Liver (tissue), 8 donors: ENCODE measurements at regions not wholly inside any gene's neighbourhood (a gene's known extent, or its start where the extent isn't known, plus 50 kb on each side); places are given as distances from the start of the nearest gene placed in this dataset.

Source experiments
- DNase-seq: peaks from one replicate; pipeline ENCODE4 v3.0.0-alpha.2; 2017; ENCODE audit warnings: low spot score
- H3K27ac ChIP-seq, 2 donors: one replicate each; pipeline ENCODE4 v1.7.0; 2013; ENCODE audit warnings: inconsistent platforms in 2 of 2, low read length in 2 of 2, control low read depth in 1 of 2, low read depth in 1 of 2, mild to moderate bottlenecking in 1 of 2
- H3K27me3 ChIP-seq, 4 donors: one replicate each; pipeline versions ENCODE4 v1.6.1 to v1.7.0; 2013; ENCODE audit warnings: low read length in 3 of 4, inconsistent platforms in 1 of 4, mild to moderate bottlenecking in 1 of 4, moderate library complexity in 1 of 4; ENCODE audit not compliant: control insufficient read depth in 4 of 4, insufficient read depth in 4 of 4
- H3K36me3 ChIP-seq, 4 donors: one replicate each; pipeline versions ENCODE4 v1.6.1 to v1.7.0; 2013; ENCODE audit warnings: low read length in 3 of 4, mild to moderate bottlenecking in 3 of 4, low read depth in 1 of 4, moderate library complexity in 1 of 4; ENCODE audit not compliant: control insufficient read depth in 4 of 4, insufficient read depth in 3 of 4
- H3K4me1 ChIP-seq, 4 donors: one replicate each; pipeline versions ENCODE4 v1.6.1 to v1.7.0; 2013; ENCODE audit warnings: low read length in 3 of 4, mild to moderate bottlenecking in 3 of 4, moderate library complexity in 1 of 4; ENCODE audit not compliant: control insufficient read depth in 4 of 4, insufficient read depth in 4 of 4
- H3K4me3 ChIP-seq, 3 donors: one replicate each; pipeline versions ENCODE4 v1.6.1 to v1.7.0; 2013; ENCODE audit warnings: low read length in 3 of 3, control low read depth in 1 of 3, low read depth in 1 of 3, mild to moderate bottlenecking in 1 of 3
- H3K9ac ChIP-seq, 2 donors: one replicate each; pipeline ENCODE4 v1.7.0; 2013; ENCODE audit warnings: low read length in 2 of 2, mild to moderate bottlenecking in 2 of 2, moderate library complexity in 2 of 2, control low read depth in 1 of 2, low read depth in 1 of 2
- H3K9me3 ChIP-seq, 4 donors: one replicate each; pipeline versions ENCODE4 v1.6.1 to v1.7.0; 2013; ENCODE audit warnings: low read length in 3 of 4; ENCODE audit not compliant: control insufficient read depth in 4 of 4
- ATF3 ChIP-seq: IDR thresholded peaks from 2 replicates; pipeline ENCODE4 v1.6.1; 2016; ENCODE audit warnings: antibody characterized with exemption
- CTCF ChIP-seq: fragments of 150-350 bp; IDR thresholded peaks from 2 replicates; pipeline ENCODE4 v1.5.1; 2017; ENCODE audit warnings: improper control_type of control experiment, low read depth, low read length; ENCODE audit not compliant: missing input control
- FOXA1 ChIP-seq: IDR thresholded peaks from 2 replicates; pipeline ENCODE4 v1.6.1; 2016; ENCODE audit warnings: antibody characterized with exemption
- FOXA2 ChIP-seq: IDR thresholded peaks from 2 replicates; pipeline ENCODE4 v1.6.1; 2016; ENCODE audit warnings: antibody characterized with exemption
- GABPA ChIP-seq, 2 donors: IDR thresholded peaks in 1 of 2; conservative IDR thresholded peaks in 1 of 2; 2 replicates each; pipeline ENCODE4 v1.6.1; 2016; ENCODE audit warnings: antibody characterized with exemption in 2 of 2, mild to moderate bottlenecking in 1 of 2, moderate library complexity in 1 of 2
- JUND ChIP-seq, 2 donors: IDR thresholded peaks; 2 replicates each; pipeline ENCODE4 v1.6.1; 2016; ENCODE audit warnings: antibody characterized with exemption in 2 of 2
- MAX ChIP-seq: IDR thresholded peaks from 2 replicates; pipeline ENCODE4 v1.6.1; 2016; ENCODE audit warnings: antibody characterized with exemption
- NR2F2 ChIP-seq: IDR thresholded peaks from 2 replicates; pipeline ENCODE4 v1.6.1; 2016; ENCODE audit warnings: antibody characterized with exemption
- RAD21 ChIP-seq, 2 donors: IDR thresholded peaks; 2 replicates each; pipeline ENCODE4 v1.6.1; 2016; ENCODE audit warnings: antibody characterized with exemption in 2 of 2, mild to moderate bottlenecking in 2 of 2
- REST ChIP-seq: IDR thresholded peaks from 2 replicates; pipeline ENCODE4 v1.6.1; 2016; ENCODE audit warnings: antibody characterized with exemption, mild to moderate bottlenecking
- RXRA ChIP-seq, 2 donors: IDR thresholded peaks; 2 replicates each; pipeline ENCODE4 v1.6.1; 2017 to 2018; ENCODE audit warnings: antibody characterized with exemption in 2 of 2, mild to moderate bottlenecking in 1 of 2
- SP1 ChIP-seq: IDR thresholded peaks from 2 replicates; pipeline ENCODE4 v1.6.1; 2018; ENCODE audit warnings: antibody characterized with exemption, mild to moderate bottlenecking
- YY1 ChIP-seq: IDR thresholded peaks from 2 replicates; pipeline ENCODE4 v1.6.1; 2016; ENCODE audit warnings: antibody characterized with exemption, mild to moderate bottlenecking
- WGBS: extraction: QIAGEN DNeasy Blood & Tissue Kit; methylation state at CpG from one replicate; pipeline ENCODE4 v1.1.7; 2013; 5-methylcytosine and 5-hydroxymethylcytosine counted together
- donor health status: healthy.
- donor health status: healthy.
- donor health status: healthy.
- donor health status: healthy.
- donor health status: healthy.

- Histone ChIP-seq H3K9ac (no peak overlapping the region), H3K9me3 (no peaks in the 10 kb centered on the region), H3K27ac (no peak overlapping the region), H3K36me3 (no peaks in the 10 kb centered on the region), H3K4me3 (no peak overlapping the region), H3K27me3 (peaks cover 0 to 3% (median 0%) of the 10 kb centered on the region in 4 donors), H3K4me1 (no peaks in the 10 kb centered on the region)
- WGBS = 72% methylated on average over 2 of the region's 2 CpGs
- DNase-seq = no peak
- TF ChIP-seq CTCF (no peak), NR2F2 (no peak), RAD21 (IDR thresholded peaks at IDR 0.05) (no peak), GABPA (IDR thresholded peaks at IDR 0.05 in 1 of 2, conservative IDR thresholded peaks at IDR 0.05 in 1 of 2) (no peak), ATF3 (no peak)
Measured at GRCh38 chr7:80002865-80003264, 131.8 kb upstream of the GNAI1 start.

- Histone ChIP-seq H3K27ac (no peak overlapping the region), H3K9me3 (no peaks in the 10 kb centered on the region), H3K36me3 (no peaks in the 10 kb centered on the region), H3K9ac (no peak overlapping the region), H3K4me3 (no peak overlapping the region), H3K4me1 (no peaks in the 10 kb centered on the region), H3K27me3 (no peaks in the 10 kb centered on the region)
- no peak for DNase-seq
- WGBS = 60% methylated on average over 1 of the region's 1 CpG
- TF ChIP-seq RXRA (IDR thresholded peaks at IDR 0.05) (no peak), REST (no peak), NR2F2 (no peak), JUND (IDR thresholded peaks at IDR 0.05) (no peak), CTCF (no peak), MAX (no peak), FOXA2 (no peak), FOXA1 (no peak), YY1 (no peak), SP1 (no peak), ATF3 (no peak)
Measured at GRCh38 chr7:79998363-79998762, 136.3 kb upstream of the GNAI1 start.
